ENCODE measurements at regions not wholly inside any gene's neighbourhood (a gene's known extent, or its start where the extent isn't known, plus 50 kb on each side); places are given as distances from the start of the nearest gene placed in this dataset.
"Not testable (repeated sequence)": the region's sequence is repeated elsewhere in the genome, so short reads cannot be mapped to it uniquely, and the experiment has no call there.

DNA sequence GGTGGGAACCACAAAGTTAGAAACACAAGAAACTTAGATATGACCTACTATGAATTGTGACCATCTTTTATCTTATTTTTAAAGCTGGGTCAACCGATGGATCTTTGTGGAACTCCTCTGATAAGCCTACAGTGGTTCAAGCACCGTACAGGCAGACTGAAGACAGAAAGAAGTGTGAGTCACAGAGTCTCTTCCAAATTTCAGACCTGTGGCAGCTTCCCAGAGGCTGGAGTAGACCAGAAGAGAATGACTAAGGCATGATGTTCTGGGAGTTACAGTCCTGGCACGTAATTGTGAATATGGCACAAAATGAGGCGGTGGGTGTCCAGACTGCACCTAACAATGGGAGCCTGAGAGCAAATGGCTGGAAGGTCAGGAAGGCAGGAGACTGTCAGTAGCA lies 70.0 kb downstream of the LMO4 start:
- DNase-seq (ENCODE audit: low spot score), result no peak

DNA sequence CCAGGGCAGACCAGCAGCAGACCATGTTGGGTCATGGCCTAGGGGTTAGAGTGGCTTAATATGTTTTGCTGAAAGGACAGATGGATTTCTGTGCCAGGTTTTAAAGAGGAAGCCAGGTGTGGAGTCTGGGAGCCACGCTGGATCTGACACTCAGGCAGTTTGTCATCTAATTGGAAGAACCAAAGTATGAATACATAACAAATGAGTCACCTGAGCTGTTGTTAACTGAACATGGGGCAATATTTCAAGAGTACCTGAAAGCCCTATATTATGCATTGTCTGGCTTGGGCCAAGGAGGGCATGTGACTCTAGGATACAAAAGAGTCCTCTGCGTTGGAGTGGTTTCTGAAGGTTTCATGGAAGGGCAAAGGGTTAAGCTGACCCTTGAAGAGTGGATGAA lies 70.6 kb downstream of the LMO4 start:
- no peak for DNase-seq (ENCODE audit: low spot score)

DNA sequence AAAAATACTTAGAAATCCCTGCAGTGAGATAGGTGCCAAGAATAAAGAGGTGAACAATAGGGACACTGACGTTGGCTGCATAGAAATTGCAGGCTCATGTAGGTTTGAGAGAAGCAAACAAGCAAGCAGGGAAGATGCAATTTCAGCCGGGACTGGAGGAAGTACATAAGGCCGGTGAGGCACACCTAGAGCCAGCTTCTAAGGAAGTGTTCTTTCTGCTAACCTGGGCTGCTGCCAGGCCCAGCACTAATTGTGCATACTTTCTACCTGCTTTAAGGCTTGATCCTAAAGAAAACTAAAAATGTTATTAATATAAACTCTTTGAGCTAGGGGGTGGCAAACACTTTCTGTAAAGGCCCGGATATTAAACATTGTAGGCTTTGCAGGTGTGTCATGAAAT lies 71.0 kb downstream of the LMO4 start:
- no peak for DNase-seq (ENCODE audit: low spot score)

DNA sequence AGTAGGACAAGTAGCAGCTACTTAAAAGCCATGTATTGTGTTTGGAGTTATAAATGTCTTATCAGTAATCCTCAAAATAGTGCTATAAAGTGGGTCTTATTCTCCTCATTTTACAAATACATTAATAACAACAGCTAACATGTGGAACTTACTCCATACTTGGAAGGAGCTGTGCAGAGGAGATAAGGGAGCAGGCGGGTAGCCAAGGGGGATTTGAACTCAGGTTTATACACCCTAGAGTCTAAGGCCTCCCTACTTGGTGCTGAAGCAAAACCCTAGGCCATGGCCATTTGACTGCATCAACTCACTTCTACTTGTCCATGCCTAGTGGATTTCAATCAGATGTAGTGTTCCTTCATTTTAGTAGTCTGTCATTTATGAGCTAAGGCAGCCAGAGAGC lies 72.1 kb downstream of the LMO4 start:
- DNase-seq (ENCODE audit: low spot score), result no peak

DNA sequence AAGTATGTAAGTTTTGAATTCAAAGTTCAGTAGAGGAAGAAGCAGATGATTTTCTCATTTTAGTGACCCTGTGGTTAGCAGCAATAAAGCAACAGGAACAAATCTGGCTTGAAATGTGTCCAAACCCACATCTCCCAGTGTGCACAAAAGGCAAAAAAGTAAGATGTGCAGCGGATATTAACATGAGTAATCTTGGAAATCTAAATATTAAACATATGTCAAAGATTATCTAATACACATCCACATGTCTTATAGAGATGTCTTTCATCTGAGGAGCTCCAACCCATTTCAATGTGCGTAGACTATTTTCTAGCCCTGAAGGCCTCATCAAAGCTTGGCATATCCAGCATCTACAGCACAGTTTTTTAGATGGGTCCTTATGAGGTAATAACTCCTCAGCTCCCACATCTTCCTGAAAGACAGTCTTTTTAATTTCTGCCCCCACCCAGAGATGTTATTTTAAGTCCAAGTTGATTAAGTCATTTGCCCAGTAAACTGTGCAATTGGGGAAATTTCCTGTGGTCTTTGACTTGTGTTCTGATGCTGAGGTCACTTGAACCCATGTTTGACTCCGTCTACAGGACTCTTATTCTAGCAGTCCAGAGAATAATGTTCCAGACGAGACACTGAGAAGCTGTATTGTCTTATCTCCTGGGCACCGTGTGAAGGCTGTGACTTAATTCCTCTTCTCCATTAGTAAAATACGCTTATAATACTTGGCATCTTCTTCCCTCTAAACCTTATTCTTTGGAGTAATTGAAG lies 73.7 kb downstream of the LMO4 start:
- DNase-seq (ENCODE audit: low spot score), result no peak

DNA sequence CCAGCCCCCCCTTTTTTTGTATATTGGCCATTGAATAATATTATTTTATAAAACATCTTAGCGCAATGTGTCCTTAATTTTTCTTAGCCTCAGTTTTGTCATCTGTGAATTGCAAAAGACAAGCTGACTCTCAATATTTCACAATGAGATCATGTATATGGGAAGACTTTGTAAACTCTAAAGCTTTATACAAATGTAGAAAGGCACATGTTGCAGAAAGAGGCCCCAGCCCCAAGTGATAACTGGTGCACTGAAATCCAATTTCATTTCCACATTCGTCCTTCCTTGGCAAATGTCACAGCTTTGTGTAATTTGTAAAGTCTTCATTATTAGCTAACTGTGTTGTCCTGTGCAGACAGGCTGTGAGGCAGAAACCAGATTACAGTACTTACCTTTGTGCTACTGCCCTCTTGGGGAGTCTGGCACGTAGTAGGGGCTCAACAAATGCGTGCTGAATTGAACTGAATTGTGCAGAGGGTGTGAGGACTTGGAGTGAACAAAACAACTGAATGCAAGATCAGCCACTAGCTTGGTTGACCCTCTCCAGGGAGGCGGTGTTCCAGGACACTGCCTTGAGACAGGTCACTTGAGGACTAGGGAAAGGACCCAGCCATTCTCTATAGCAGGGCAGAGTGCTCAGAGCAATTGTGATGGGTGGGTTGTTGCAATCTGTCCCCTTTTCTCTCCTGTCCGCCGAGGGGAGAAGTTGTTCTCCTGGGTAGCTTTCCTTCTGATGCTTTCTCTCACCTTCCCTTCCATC lies 74.6 kb downstream of the LMO4 start:
- DNase-seq (ENCODE audit: low spot score), result no peak

DNA sequence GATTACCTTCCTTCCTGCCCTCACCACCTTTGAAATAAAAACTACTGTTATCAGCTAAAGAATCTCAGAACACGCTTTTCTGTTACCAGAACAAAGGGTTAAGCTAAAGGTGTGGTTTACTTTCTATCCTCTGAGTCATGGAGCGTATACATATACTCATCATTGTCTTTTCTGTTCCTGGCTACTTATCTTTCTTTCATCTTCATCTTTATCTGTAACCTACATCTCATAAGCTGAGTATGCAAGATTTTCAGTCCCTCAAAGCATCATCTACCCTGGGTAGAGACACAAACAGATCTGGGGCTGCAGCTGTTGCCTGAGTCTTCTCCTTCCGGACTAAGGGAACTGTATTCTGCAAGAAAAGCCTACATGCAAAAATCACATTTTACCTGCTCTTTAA lies 75.6 kb downstream of the LMO4 start:
- DNase-seq (ENCODE audit: low spot score), result no peak

DNA sequence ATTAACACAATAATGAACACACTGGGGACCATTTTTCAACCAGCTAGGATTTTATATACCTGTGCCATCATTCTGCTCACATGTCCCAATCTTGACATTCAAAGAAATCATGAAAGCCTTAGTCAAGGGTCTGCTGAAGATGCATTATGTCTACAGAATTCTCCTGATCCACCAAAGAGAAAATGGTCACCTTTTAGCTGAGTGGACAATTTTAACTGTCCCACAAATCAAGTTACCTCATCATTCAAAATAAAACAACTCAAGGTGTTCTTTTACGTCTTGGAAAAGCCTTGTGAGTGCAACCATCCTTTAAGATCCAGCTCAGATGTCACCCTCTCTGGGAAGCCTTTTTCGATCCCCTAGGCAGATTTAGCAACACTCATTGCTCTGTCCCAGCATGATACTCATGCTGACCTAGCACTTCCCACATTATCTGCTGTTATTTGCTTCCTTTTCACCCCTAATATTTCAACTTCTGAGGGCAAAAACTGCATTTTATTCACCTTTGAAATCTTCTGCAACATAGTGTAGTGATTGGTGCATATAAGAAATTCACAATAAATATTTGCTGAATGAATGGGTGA lies 80.1 kb downstream of the LMO4 start:
- no peak for DNase-seq (ENCODE audit: low spot score)

GRCh38 chr1:87410776-87411480 lies 82.2 kb downstream of the LMO4 start:
- no peak for DNase-seq (ENCODE audit: low spot score)

- DNase-seq (ENCODE audit: low spot score), result not testable (repeated sequence)
Observed at GRCh38 chr1:87413846-87414245, 85.2 kb downstream of the LMO4 start.

DNA sequence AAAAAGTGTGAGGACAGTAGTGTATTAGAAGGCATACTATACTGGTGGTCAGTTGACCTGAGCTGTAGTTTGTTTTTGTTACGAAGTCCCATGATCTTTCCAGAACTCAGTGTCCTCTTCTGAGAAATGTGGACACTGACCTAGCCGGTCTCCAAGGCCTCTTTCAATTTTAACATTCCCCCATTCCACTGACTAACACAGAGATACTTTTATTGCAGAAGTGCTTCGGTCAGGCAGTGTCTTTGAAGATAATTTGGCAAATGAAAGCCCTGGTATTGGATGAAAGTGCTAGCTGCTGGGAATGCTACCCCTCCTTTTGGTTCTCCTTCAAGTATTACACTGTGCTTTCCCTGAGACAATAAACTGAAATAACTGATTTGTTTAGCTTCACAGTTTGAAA lies 89.4 kb downstream of the LMO4 start:
- no peak for DNase-seq (ENCODE audit: low spot score)

DNA sequence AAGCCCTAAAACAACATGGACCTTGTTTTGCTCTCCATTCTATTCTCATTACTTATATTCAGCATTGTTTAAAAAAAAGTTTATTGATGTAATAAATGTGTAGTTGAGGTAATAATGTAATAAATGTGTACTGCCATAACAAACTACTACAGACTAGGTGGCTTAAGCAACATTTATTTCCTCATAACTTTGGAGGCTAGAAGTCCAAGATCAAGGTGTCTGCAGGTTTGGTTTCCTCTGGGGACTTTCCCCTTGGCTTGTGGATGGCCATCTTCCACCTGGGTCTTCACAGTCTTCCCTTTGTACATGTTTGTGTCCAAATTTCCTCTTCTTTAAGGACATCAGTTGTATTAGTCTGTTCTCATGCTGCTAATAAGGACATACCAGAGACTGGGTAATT lies 93.1 kb downstream of the LMO4 start:
- no peak for DNase-seq (ENCODE audit: low spot score)

GRCh38 chr1:87424541-87424940 lies 95.9 kb downstream of the LMO4 start:
- DNase-seq (ENCODE audit: low spot score), result no peak

DNA sequence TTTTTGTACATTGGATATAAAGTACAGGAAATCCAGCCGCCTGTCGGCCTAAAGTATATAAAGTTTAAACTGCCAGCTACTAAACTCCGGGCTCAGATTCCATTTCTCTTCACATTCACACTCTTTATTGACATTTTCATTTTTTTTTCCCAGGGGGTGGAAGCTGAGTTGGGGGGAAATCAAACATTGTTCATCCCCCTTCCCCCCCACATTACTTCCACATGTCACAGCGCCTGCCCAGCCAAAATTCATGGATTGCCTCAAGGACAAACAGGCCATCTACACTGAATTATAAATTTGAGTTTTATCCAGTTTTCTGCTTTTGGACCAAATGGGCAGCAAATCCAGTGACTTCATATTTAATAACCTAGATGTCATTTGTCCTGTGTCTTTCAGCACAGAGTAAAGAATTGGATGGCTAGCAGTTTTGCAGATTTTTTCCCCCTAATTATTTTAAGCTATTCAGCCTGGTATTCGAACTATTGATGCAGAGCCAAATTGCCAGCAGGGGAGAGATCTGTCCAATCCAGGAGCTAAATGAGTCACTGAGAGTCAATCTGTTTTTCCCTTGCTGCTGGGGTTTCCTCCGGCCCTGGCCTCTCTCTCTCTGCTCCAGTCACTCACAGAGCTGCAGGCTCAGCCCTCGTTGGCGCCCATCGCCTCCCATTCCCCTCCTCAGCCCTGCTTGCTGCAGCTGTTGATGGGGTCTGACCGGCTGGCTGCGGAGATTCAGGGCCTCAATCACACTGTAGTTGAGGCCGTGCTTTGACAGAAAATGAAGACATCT lies 98.0 kb downstream of the LMO4 start:
- no peak for DNase-seq (ENCODE audit: low spot score)

GRCh38 chr1:87428367-87428766 lies 99.7 kb downstream of the LMO4 start:
- no peak for DNase-seq (ENCODE audit: low spot score)

DNA sequence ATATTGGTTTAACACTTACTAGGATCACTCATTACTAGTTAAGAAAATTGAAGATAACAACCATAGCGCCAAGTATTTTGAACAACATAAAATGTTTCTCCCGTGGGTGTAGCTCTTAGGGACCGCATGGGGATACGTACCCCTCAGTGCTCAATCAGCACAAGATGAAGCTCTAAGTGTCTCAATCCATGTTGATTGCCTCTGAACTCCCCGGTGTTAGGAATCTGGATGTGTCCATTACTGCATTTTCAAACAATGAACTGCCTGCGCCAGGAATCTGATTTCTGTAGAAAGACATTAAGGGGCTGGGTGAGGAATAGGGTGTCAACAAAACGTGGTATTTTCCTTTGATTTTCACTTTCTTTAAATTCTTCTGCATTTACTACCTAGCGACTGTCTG lies 100.2 kb downstream of the LMO4 start:
- no peak for DNase-seq (ENCODE audit: low spot score)

GRCh38 chr1:87432685-87433084 lies 104.0 kb downstream of the LMO4 start:
- no peak for DNase-seq (ENCODE audit: low spot score)

DNA sequence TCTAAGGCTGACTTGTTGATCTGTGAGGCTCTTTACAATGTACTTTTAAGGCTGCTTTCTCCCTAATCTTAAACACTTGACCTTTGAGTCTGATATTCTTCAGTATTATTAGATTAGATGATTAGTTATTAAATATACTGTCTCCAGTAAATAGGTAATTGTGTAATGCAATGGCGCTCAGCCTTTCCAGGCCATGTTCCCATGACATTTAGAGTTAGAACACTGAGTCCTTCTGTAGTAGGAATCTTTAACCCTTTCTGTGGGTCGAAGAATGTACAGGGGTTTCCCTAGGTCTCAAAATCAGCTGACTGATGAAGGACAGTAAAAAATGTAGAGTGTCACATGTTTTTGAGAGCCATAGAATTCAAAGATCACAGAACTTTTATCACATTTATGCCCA lies 104.4 kb downstream of the LMO4 start:
- not testable (repeated sequence) for DNase-seq (ENCODE audit: low spot score)

GRCh38 chr1:87435484-87435883 lies 106.8 kb downstream of the LMO4 start:
- DNase-seq (ENCODE audit: low spot score), result no peak

GRCh38 chr1:87436115-87436514 lies 107.4 kb downstream of the LMO4 start:
- not testable (repeated sequence) for DNase-seq (ENCODE audit: low spot score)

- DNase-seq (ENCODE audit: low spot score), result no peak
Observed at GRCh38 chr1:87436534-87436933, 107.9 kb downstream of the LMO4 start.
